Hippocampal formation (tissue), 2 donors: ENCODE measurements at regions not wholly inside any gene's neighbourhood (a gene's known extent, or its start where the extent isn't known, plus 50 kb on each side); places are given as distances from the start of the nearest gene placed in this dataset.
"Not testable (repeated sequence)": the region's sequence is repeated elsewhere in the genome, so short reads cannot be mapped to it uniquely, and the experiment has no call there.

ENCODE experiments used
- DNase-seq, 2 donors: peaks; one replicate each; lab custom pipeline; 2025; lab: John Stamatoyannopoulos, UW

DNA sequence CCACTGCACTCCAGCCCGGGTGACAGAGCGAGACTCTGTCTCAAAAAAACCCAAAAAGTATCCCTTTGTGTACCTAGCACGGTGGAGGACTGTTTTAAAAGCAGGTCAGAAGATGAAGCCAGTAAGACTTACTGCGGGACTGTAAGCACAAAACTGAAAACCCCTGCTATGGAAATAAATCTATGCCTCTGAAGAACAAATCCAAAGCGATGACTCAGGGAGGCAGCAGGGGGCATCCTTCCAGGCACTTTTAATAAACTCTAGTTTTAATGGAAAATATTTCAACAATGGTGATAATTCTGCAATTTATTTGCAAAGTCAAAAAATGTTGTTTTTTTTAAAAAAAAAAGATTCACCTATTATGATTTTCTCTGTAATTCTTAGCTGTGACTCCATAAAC lies 326.8 kb downstream of the BCL2L11 start:
- DNase-seq: not testable (repeated sequence)

DNA sequence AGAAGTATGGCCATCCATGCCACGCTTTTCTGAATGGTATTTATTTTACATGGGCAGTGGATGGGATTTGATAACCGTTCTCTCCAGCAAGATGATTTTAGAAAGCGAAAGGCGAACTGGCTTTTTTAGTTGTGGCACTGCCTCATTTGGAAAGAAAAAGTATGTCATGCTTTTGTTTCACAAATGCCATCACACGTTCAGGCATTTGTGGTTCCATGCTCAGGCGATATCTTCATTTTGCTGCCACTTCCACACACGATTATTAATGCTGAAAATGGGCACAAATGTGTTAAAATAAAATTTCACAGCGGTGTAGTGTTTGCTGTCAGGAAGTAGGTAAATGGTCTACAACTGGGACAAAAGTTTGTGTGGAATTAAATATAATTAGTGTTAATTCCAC lies 328.1 kb downstream of the BCL2L11 start:
- not testable (repeated sequence) for DNase-seq

DNA sequence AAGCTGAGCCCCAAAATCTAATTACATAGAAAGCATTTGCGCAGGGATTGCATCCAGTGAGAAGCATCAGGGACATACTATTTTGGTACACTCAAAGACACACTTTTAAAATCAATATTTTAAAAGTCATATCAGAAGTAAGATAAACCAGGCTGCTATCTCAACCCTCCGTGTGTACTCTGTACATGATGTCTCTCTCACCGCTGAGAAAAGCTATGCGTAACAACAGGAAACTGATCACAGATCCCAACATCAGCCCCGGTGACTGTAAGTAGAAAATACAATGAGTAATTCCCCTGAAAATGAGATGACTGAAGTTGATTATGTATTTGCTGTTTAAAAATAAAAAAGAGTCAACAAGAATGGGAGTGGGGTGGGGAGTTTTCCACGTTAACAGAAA lies 329.8 kb downstream of the BCL2L11 start:
- not testable (repeated sequence) for DNase-seq

DNA sequence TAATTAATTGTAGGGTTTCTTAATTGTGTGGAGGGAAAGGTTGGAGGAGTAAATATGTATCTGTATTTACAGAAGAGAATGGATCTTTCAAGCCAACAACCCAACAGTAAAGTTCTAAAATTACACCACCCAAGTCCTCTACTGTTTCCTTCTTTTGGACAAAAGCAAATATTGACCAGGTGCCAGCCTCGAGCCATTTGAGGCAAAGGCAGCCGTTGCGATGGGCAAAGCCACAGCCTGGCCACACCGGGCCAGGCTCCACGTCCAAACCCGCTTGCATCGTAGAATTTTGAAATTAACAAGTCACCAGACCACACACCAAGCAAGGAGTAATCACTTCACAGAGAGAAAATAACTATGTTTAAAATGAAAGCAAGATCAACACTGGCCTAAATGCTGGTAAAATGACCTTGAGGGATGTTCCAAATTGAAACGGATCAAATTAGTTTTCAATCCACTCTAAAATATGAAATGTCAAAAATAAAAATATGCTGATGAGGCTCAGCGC lies 331.0 kb downstream of the BCL2L11 start:
- not testable (repeated sequence) for DNase-seq

DNA sequence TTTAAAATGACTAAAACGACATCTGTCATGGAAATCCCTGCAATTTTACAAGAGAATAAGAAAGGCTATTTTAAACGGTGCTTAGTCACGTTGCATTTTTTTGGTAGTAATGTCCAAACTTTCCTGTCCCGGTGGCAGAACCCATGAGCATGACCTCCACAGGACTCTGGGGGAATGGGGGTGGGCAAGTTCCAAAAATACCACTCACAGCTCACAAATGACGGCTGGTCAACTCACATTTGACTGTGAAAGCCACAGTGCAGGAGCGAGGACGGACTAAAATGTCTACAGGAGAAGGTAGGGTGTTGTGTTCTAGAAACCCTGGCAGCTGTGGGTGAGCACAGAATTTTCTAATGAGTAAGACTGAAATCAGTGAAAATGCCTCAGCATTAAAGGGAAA lies 331.5 kb downstream of the BCL2L11 start:
- not testable (repeated sequence) for DNase-seq

DNA sequence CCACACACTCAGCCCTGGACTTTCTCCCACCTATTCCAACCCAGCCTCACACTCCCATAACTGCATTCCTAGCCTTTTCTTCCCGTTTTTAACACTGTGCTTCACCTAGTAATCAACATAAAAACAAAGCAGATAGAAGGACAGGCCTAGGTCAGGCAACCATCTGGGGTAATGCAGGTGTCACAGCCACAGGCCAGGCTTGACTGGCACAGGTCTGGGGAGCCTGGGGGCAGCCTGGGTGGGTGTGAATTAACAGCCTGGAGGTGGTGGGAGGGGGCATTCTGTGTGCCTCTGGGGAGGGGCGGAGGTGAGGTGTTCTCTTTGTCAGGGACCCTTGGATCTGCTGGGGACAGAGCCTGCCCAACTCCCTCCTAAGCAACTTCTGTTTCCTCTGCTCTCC lies 332.6 kb downstream of the BCL2L11 start:
- not testable (repeated sequence) for DNase-seq

DNA sequence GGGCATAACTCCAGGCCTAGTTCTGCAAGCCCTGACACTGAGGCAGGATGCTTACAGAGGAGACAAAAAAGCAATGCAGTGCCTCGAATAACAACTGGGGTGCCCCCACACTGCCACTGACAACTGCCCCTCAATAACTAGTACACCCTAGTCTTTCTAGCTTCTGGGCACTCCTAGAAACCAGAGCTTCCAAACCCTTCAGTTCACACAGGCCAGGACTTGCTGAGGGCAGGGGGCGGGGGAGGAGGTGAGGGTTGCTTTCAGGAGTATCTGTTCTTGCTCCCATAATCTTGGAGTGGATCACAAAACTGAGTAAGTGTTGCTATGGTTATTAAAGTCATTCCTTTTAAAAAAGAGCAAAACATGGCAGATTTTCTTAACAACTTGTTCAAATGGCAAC lies 333.1 kb downstream of the BCL2L11 start:
- not testable (repeated sequence) for DNase-seq

DNA sequence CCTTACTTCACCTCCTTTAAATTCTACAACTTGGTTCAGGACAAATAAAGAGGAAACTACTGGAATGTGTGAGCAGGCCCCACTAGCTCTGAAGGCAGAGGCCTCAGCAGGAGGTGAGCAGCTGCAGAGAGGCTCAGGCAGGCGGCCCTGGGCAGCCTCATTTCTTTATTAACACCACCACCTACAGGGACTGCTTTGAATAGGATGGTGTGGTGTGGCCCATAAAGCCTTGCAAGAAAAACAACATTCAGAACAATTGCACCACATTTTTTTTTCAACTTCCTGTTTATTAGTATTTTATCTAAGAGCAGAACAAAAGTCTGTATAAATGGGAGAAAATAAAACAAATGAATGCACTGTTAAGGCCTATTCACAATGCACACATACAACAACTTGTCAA lies 333.7 kb downstream of the BCL2L11 start:
- not testable (repeated sequence) for DNase-seq

DNA sequence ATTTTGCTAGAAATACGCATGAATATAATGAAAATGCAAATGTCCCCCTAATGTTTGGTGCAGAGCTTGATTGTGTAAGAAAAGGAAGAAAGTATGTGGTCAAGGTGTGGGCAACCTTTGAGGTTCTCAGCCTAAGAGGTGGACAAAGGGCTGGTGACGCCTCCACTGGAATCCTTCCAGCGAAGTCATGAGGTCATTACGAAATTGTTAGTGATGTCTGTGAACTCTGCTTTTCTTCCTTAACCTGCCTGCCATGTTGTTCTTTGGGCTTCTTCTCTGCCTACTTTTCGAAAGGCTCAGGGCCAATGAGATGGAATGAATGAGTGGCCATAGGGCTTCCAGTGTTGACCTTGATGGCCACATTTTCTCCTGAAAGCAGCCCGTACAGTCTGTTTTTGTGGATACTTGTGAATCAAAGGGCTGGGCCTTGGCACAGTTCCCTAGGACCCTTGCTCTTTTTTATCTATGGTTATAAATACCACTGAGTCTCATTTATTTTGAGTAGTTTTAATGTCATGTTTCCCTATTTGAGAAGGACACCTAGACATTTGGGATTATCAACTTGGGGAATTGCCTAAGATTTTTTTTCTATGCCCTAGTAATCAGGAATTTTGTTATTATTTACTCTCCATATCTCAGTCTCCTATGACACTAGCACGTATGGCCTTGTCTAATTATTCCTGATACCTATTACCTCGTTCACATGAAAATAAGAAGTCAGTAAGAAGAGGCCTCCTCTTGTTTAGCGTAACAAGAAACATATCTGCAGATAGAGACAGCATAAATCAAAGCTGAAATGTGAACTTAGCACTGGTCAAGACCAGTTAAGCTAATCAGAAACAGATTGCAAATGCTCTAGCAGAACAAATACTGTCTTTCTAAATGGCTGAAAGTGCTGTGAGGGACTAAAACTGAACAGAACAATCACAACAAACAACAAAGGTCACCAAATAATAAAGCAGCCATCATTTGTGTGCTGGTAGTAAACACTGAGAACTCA lies 334.6 kb downstream of the BCL2L11 start:
- not testable (repeated sequence) for DNase-seq

DNA sequence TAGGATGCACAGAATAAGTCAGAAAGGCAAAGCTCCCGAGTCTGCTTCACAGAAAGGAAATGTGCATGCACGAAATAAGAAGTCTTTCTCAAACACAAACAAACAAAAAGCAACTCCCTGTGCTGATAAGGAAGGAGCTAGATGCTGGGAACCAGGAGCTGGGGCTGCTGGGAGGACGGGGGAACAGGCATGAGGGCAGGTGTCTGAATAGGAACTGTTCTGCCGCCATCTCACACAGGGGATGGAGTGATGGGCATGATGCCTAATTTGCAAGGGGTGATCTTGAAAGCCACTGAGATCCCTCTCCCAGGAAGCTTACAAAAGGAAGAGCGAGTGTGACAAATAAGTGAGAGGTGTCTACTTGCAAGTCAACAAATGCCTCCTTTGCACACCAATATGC lies 336.5 kb downstream of the BCL2L11 start:
- DNase-seq: not testable (repeated sequence)

DNA sequence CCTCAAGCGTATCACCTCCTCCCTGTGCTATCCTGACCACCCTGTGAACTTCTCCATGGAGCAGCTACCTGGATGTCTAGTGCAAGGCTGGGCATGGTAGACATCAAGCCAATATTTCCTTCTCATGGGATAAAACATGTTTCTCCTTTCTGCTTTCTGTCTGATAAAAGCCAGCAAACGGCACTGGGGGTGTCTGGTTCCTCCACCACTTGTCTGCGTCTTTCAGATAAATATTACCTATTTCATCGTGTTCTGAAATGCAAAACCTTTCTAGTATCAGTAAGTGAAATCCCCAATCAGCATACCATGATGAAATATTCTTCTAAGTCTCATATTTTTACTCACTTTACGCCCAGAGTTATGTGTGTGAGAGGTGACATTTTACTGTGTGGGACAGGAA lies 340.2 kb downstream of the BCL2L11 start:
- not testable (repeated sequence) for DNase-seq

DNA sequence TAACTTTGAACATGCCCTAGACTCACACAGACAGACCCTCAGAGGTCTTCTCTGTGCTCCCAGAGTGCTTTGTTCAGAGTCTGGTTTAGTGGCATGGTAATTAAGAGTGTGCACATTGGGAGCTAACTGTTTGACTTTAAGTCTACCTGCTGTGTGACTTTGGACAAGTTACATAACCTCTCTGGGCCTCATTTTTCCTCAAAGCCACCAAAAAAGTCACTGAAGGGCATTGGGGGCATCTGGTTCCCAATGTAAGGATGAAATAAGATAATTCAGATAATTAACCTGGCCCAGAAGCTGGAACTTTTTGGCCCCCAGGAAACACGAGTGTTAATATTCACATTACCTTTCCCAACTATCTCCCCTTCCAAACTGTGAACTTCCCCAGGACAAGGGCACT lies 341.1 kb downstream of the BCL2L11 start:
- not testable (repeated sequence) for DNase-seq

DNA sequence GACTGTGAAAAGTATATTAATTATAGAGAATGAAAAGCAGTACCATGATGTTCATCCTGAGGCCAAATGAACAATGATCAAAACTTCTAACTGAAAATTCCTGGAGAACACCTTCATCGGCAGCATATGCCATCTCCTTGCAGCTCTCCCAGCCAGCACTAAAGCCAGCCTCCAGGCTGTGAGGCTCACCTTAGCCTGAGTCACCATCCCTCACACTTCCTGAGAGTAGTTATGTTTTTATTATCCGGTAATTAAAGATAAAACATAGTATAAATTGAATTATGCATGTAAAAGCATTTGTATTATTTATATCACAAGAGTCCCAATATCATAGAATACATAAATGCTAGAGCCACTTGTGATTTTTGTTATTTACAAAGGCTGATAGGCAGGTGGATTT lies 341.9 kb downstream of the BCL2L11 start:
- not testable (repeated sequence) for DNase-seq

DNA sequence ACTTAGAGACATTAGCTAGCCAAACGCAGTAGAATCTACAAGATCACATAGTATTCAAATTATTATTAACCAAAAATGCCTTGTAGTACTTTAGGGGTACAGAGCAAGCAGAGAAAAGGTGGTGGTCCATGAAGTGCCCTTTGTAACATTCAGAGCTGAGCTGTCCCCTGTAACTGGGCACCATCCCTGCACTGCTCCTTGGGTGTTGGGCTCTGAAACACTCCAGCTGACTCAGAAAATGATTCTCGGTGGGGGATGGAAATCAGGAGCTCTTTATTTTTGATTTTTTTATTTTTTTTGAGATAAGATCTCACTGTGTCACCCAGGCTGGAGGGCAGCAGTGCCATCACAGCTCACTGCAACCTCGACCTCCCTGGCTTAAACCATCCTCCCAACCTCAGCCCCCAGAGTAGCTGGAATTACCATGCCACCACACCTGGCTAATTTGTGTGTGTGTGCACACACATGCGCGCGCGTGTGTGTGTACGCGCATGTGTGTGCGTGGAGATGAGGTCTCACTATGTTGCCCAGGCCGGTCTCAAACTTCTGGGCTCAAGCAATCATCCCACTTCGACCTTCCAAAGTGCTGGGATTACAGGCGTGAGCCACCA lies 342.6 kb downstream of the BCL2L11 start:
- not testable (repeated sequence) for DNase-seq

DNA sequence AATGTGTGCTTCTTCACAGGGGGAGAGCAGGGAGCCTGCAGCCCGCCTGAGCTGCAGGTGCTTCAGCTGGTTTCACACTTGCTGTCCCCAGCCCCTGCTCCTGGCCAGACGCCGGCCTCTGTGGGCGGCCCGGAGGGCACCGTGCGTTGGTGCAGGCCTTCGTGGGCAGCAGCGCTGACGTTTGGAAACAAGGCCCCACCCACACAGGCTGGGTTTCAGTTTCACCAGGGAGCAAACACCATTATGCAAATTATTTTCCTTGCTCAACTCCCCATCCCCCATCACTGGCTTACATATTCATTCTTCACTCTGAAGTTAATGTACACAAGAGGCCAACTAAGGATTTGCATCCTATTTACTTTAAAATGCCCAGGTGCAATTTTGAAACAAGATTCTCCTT lies 343.2 kb downstream of the BCL2L11 start:
- DNase-seq: not testable (repeated sequence)

DNA sequence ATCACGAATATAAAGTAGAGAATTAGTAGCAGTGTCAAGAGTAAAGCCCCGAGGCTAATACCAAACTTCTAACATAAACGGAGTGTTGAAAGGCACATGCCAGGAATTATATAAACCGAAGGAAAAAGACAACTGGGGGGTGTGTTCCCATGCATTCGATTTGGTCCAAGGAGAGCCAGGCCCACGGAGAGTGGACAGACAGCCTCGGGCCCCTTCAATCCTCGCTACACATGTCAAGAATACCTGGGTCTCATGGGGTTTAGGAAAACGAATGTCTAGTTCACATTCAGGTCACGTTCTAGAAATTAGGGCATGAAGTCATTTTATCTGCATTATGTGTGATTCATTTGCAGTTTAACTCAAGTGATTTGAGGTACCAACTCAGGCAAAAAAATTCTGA lies 343.7 kb downstream of the BCL2L11 start:
- DNase-seq: not testable (repeated sequence)

DNA sequence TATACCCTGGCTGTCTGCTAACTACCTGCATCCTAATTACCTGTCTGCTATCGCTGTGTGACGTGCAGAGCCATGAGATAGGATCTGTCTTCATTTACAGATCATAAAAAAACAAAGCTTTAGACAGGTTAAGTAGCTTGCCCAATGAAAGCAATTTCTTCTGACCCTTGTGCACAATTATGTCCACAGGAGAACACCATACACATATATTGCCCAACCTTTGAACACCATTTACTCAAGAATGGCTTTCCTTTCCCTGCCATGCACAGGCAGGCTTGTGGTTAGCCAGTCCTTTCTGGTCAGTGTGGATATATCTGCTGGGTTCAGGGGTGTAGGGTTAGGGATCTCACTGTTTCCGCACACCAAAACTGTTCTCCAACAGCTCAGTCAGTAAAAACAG lies 344.8 kb downstream of the BCL2L11 start:
- DNase-seq: not testable (repeated sequence)

DNA sequence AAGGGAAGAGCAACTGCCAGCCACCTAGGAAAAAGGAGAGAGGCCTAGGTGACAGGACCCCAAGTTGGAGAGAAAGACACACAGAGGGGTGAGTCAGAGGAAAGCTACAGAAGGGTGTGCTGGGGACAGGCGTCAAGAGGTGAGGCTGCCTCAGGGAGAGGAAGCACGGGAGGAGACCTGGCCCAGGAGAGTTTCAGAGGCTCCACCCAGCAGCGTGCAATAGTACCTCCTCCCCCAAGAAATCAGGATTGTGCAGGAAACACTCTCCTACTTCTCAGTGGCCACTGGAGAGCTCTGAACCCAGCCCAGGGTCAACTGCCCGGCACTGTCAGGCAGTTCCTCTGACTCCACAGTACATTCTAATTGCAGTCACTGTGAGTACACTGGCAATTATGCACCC lies 346.0 kb downstream of the BCL2L11 start:
- DNase-seq: not testable (repeated sequence)

DNA sequence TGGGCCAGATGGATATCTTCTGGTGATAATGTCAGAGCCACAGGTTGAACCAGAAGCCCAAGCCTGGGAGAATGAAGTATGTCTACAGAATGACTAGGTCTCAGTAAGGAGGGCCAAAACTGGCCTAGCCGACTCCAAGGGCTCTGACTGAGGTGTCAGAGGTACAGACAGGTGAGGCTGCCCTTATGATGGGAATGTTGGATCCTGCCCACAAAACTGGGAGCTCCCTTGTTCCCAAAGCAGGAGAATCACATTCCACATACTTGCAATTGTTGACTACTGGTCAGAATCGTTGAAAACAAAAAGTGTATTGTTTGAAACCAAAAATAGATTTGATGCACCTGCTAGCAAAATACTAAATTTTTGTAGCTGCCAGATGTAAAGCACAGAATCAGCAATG lies 350.2 kb downstream of the BCL2L11 start:
- DNase-seq: not testable (repeated sequence)

DNA sequence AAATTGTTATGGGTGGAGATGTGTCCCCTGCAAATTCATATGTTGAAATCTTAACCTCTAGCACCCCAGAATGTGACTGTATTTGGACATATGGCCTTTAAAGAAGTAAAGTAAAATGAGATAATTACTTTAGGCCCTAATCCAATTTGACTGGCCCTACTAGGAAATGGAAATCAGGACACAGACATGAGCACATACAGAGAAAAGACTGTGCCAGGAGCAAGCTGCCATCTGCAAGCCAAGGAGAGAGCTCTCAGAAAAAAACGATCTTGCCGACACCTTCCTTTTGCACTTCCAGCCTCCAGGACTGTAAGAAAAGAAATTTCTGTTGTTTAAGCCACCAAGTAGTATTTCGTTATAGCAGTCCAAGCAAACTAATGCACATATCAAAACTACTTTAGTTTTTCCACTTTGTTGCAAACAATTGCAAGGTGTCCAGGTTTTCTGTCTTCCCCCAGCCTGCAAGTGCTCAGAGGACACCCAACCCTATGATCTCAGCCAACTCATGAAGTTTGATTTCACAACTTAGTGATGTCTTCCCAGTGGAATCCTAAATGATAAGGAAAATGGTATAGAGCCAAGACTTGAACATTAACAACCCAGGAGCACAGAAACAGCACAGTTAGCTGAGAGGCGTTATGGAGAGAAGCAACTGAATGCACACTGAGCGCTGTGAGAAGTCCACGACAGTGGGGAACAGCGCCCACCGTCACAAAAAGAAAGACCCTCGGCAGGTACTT lies 351.2 kb downstream of the BCL2L11 start:
- not testable (repeated sequence) for DNase-seq

DNA sequence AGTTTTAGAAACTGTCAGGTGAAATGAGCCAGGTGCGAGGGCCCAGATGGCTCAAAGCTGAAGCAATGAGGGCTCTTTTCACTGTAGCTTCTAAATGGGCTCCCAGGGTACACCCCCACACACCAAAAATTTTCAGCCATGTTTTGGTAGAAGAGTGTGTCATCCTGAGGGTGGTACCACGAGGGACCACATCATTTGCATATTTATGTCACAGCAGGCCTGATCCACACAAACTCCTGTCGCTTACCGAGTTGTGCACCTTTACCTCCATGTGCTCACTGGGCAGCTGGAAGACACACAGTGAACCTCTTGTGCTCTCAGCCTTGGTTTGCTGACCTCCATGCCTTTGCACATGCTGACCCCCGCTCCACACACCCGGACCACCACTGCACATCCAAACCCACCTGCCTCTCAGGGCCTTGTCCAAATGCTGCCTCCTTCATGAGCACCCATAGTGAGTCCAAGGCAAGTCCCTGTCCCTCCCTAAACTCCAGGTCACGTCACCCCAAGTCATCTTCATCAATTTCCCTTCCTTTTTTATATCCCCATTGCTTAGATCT lies 352.2 kb downstream of the BCL2L11 start:
- not testable (repeated sequence) for DNase-seq

DNA sequence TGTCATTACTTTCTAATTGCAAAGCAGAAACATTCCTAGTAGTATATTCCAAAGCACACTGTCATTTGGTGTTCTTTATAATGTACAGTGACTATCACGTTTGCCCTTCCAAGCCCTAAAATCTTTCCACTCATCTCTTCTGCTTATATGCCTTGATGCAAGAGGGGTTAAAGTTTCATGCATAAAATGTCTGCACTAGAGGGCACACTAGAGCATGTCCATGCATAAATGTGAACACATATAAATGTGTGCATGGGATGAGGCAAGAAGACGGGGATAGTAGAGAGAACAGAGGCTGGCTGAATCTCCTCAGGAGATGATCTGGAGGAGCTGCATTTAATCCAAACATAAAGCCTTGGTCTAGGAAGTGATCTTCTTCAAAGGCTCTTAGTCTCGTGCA lies 352.8 kb downstream of the BCL2L11 start:
- not testable (repeated sequence) for DNase-seq
